H9 (cell line): ENCODE measurements at regions not wholly inside any gene's neighbourhood (a gene's known extent, or its start where the extent isn't known, plus 50 kb on each side); places are given as distances from the start of the nearest gene placed in this dataset.

Experiments used
- DNase-seq: peaks from one replicate; pipeline ENCODE4 v3.0.0-alpha.2; 2017
- H2AFZ ChIP-seq: one replicate; pipeline ENCODE4 v1.6.1; 2013; ENCODE audit warnings: mild to moderate bottlenecking, low read length, control low read depth, moderate library complexity
- H2AK5ac ChIP-seq: 2 replicates; pipeline ENCODE4 v1.6.1; 2013; ENCODE audit warnings: low read length, control low read depth, mixed read lengths; ENCODE audit not compliant: insufficient read length
- H2BK120ac ChIP-seq: one replicate; pipeline ENCODE4 v1.6.1; 2013; ENCODE audit warnings: low read depth, mild to moderate bottlenecking, low read length, control low read depth, inconsistent platforms; ENCODE audit not compliant: poor library complexity, severe bottlenecking
- H2BK12ac ChIP-seq: 2 replicates; pipeline ENCODE4 v1.6.1; 2013; ENCODE audit warnings: low read length, control low read depth, mixed read lengths, low read depth; ENCODE audit not compliant: insufficient read length
- H2BK15ac ChIP-seq: 2 replicates; pipeline ENCODE4 v1.6.1; 2013; ENCODE audit warnings: low read depth, low read length, control low read depth
- H2BK20ac ChIP-seq: one replicate; pipeline ENCODE4 v1.6.1; 2013; ENCODE audit warnings: low read depth, mild to moderate bottlenecking, low read length, control low read depth, inconsistent platforms; ENCODE audit not compliant: poor library complexity, severe bottlenecking
- H2BK5ac ChIP-seq: 2 replicates; pipeline ENCODE4 v1.6.1; 2013; ENCODE audit warnings: low read length, control low read depth, mixed read lengths; ENCODE audit not compliant: insufficient read length
- H3K14ac ChIP-seq: 2 replicates; pipeline ENCODE4 v1.6.1; 2013; ENCODE audit warnings: low read length, control low read depth; ENCODE audit not compliant: insufficient read depth
- H3K18ac ChIP-seq: 2 replicates; pipeline ENCODE4 v1.6.1; 2013; ENCODE audit warnings: low read depth, mild to moderate bottlenecking, mixed read lengths, low read length, control low read depth; ENCODE audit not compliant: insufficient read length
- H3K23ac ChIP-seq: 2 replicates; pipeline ENCODE4 v1.6.1; 2013; ENCODE audit warnings: low read length, control low read depth, mixed read lengths, low read depth; ENCODE audit not compliant: insufficient read length
- H3K23me2 ChIP-seq: 2 replicates; pipeline ENCODE4 v1.6.1; 2013; ENCODE audit warnings: low read depth, mild to moderate bottlenecking, mixed read lengths, low read length, control low read depth; ENCODE audit not compliant: insufficient read length, poor library complexity, severe bottlenecking
- H3K27ac ChIP-seq: 2 replicates; pipeline ENCODE4 v1.5.1; 2013; ENCODE audit warnings: low read length, control low read depth, mixed read lengths, low read depth; ENCODE audit not compliant: insufficient read length
- H3K27me3 ChIP-seq: 2 replicates; pipeline ENCODE4 v1.6.1; 2013; ENCODE audit warnings: low read length, control low read depth, inconsistent platforms; ENCODE audit not compliant: insufficient read depth
- H3K4ac ChIP-seq: 2 replicates; pipeline ENCODE4 v1.6.1; 2013; ENCODE audit warnings: low read depth, mild to moderate bottlenecking, control low read depth, inconsistent platforms, low read length, moderate library complexity
- H3K4me1 ChIP-seq: 2 replicates; pipeline ENCODE4 v1.6.1; 2013; ENCODE audit warnings: low read length, control low read depth, inconsistent platforms; ENCODE audit not compliant: insufficient read depth
- H3K4me2 ChIP-seq: 2 replicates; pipeline ENCODE4 v1.6.1; 2013; ENCODE audit warnings: low read length, control low read depth, mixed read lengths; ENCODE audit not compliant: insufficient read length, insufficient read depth
- H3K56ac ChIP-seq: 2 replicates; pipeline ENCODE4 v1.6.1; 2013; ENCODE audit warnings: low read depth, mild to moderate bottlenecking, mixed read lengths, low read length, control low read depth; ENCODE audit not compliant: insufficient read length
- H3K79me1 ChIP-seq: 2 replicates; pipeline ENCODE4 v1.6.1; 2013; ENCODE audit warnings: low read depth, mild to moderate bottlenecking, moderate library complexity, low read length, control low read depth, inconsistent platforms; ENCODE audit not compliant: insufficient read depth, poor library complexity, severe bottlenecking
- H3K79me2 ChIP-seq: 2 replicates; pipeline ENCODE4 v1.6.1; 2013; ENCODE audit warnings: low read length, control low read depth, inconsistent platforms; ENCODE audit not compliant: insufficient read depth
- H3K9ac ChIP-seq: 2 replicates; pipeline ENCODE4 v1.6.1; 2013; ENCODE audit warnings: low read length, control low read depth, mixed read lengths; ENCODE audit not compliant: insufficient read length; ENCODE audit errors: extremely low read depth
- H3K9me3 ChIP-seq: one replicate; pipeline ENCODE4 v1.6.1; 2013; ENCODE audit warnings: low read depth, low read length, inconsistent platforms; ENCODE audit not compliant: control insufficient read depth
- H3T11ph ChIP-seq: one replicate; pipeline ENCODE4 v1.6.1; 2013; ENCODE audit warnings: mild to moderate bottlenecking, low read length, control low read depth, inconsistent platforms
- H4K20me1 ChIP-seq: one replicate; pipeline ENCODE4 v1.6.1; 2013; ENCODE audit not compliant: control insufficient read depth, insufficient read length, insufficient read depth
- H4K5ac ChIP-seq: 2 replicates; pipeline ENCODE4 v1.6.1; 2013; ENCODE audit warnings: low read depth, mild to moderate bottlenecking, mixed read lengths, low read length, control low read depth; ENCODE audit not compliant: insufficient read length
- H4K8ac ChIP-seq: replicated peaks from 2 replicates; pipeline ENCODE4 v1.6.1; 2013; ENCODE audit warnings: low read length, control low read depth, mixed read lengths, low read depth; ENCODE audit not compliant: insufficient read length
- H4K91ac ChIP-seq: 2 replicates; pipeline ENCODE4 v1.6.1; 2013; ENCODE audit warnings: low read depth, mild to moderate bottlenecking, moderate library complexity, mixed read lengths, low read length, control low read depth; ENCODE audit not compliant: insufficient read length
- H3K27ac Mint-ChIP-seq, 3 experiments: 2 replicates in 2 of 3; 3 replicates in 1 of 3; pipeline ENCODE4 v1.8.0; 2020 to 2021; ENCODE audit warnings: mixed read lengths in 3 of 3, mild to moderate bottlenecking in 1 of 3, moderate library complexity in 1 of 3
- H3K27me3 Mint-ChIP-seq: 2 replicates; pipeline ENCODE4 v1.8.0; 2021; ENCODE audit warnings: low read depth, mild to moderate bottlenecking, moderate library complexity, mixed read lengths
- H3K36me3 Mint-ChIP-seq, 3 experiments: 2 replicates in 2 of 3; 3 replicates in 1 of 3; pipeline ENCODE4 v1.8.0; 2020 to 2021; ENCODE audit warnings: low read depth in 3 of 3, mixed read lengths in 3 of 3; ENCODE audit not compliant: insufficient read depth in 1 of 3
- H3K4me1 Mint-ChIP-seq, 2 experiments: 2 replicates each; pipeline ENCODE4 v1.8.0; 2020; ENCODE audit warnings: mixed read lengths in 2 of 2
- H3K4me3 Mint-ChIP-seq, 2 experiments: 2 replicates in 1 of 2; 3 replicates in 1 of 2; pipeline ENCODE4 v1.8.0; 2020 to 2021; ENCODE audit warnings: mild to moderate bottlenecking in 2 of 2, mixed read lengths in 2 of 2, moderate library complexity in 1 of 2
- H3K9me3 Mint-ChIP-seq, 2 experiments: 2 replicates in 1 of 2; 3 replicates in 1 of 2; pipeline ENCODE4 v1.8.0; 2020; ENCODE audit warnings: mild to moderate bottlenecking in 2 of 2, mixed read lengths in 2 of 2, moderate library complexity in 1 of 2
- WGBS: extraction: QIAGEN DNeasy Blood & Tissue Kit; methylation state at CpG from one replicate; pipeline ENCODE4 v1.1.7; 2013; ENCODE audit warnings: missing lambda C conversion rate, low lambda C conversion rate, mixed read lengths; ENCODE audit not compliant: insufficient read length; ENCODE audit errors: extremely low coverage; 5-methylcytosine and 5-hydroxymethylcytosine counted together
- TF ChIP-seq, protein P1 (sequence below): fragments of 200-600 bp; sonication (generic); conservative IDR thresholded peaks from 3 replicates; pipeline ENCODE4 v1.8.0; 2021; ENCODE audit warnings: antibody characterized with exemption, mild to moderate bottlenecking

GRCh38 chr6:165976684-165977083 is 191.0 kb downstream of the TBXT start:
- H2BK12ac ChIP-seq: no peak overlapping the region
- no peak overlapping the region for H4K8ac ChIP-seq
- no peak for DNase-seq
- H3K23ac ChIP-seq: no peak overlapping the region
- H4K91ac ChIP-seq: no peak overlapping the region
- H3K23me2 ChIP-seq: no peaks in the 10 kb centered on the region
- no CpG with 5 or more reads among the region's 7 CpGs for WGBS
- H3T11ph ChIP-seq: no peak overlapping the region
- H3K18ac ChIP-seq: no peak overlapping the region
- H3K27ac ChIP-seq: no peak overlapping the region
- no peaks in the 10 kb centered on the region for H4K20me1 ChIP-seq
- H3K4me2 ChIP-seq: no peak overlapping the region
- H2AK5ac ChIP-seq: no peak overlapping the region
- no peak overlapping the region for H2BK15ac ChIP-seq
- H3K79me2 ChIP-seq: no peaks in the 10 kb centered on the region
- H2BK5ac ChIP-seq: no peak overlapping the region
- Mint-ChIP-seq H3K27me3 (peaks cover 19% of the 10 kb centered on the region), H3K27ac (no peak overlapping the region), H3K36me3 (no peaks in the 10 kb centered on the region), H3K9me3 (no peaks in the 10 kb centered on the region), H3K4me1 (peaks cover 14 to 21% of the 10 kb centered on the region in 2 experiments), H3K4me3 (no peak overlapping the region)
- H3K14ac ChIP-seq: no peak overlapping the region
- H3K9me3 ChIP-seq: no peaks in the 10 kb centered on the region
- no peaks in the 10 kb centered on the region for H3K4me1 ChIP-seq
- no peaks in the 10 kb centered on the region for H3K27me3 ChIP-seq
- no peak overlapping the region for H3K56ac ChIP-seq
- H2BK20ac ChIP-seq: no peak overlapping the region
- no peak overlapping the region for H2BK120ac ChIP-seq
- H3K9ac ChIP-seq: no peak overlapping the region
- H3K4ac ChIP-seq: no peak overlapping the region
- TF ChIP-seq, protein P1, sequence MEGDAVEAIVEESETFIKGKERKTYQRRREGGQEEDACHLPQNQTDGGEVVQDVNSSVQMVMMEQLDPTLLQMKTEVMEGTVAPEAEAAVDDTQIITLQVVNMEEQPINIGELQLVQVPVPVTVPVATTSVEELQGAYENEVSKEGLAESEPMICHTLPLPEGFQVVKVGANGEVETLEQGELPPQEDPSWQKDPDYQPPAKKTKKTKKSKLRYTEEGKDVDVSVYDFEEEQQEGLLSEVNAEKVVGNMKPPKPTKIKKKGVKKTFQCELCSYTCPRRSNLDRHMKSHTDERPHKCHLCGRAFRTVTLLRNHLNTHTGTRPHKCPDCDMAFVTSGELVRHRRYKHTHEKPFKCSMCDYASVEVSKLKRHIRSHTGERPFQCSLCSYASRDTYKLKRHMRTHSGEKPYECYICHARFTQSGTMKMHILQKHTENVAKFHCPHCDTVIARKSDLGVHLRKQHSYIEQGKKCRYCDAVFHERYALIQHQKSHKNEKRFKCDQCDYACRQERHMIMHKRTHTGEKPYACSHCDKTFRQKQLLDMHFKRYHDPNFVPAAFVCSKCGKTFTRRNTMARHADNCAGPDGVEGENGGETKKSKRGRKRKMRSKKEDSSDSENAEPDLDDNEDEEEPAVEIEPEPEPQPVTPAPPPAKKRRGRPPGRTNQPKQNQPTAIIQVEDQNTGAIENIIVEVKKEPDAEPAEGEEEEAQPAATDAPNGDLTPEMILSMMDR: no peak
- no peak overlapping the region for H2AFZ ChIP-seq
- H3K79me1 ChIP-seq: no peaks in the 10 kb centered on the region
- H4K5ac ChIP-seq: no peak overlapping the region
